Lower leg skin (tissue), 3 donors: ENCODE measurements at regions not wholly inside any gene's neighbourhood (a gene's known extent, or its start where the extent isn't known, plus 50 kb on each side); places are given as distances from the start of the nearest gene placed in this dataset.

Source experiments
- CTCF ChIP-seq, 3 donors: fragments of 450-650 bp; IDR thresholded peaks; one replicate each; pipeline ENCODE4 v1.5.1; 2016; ENCODE audit warnings: antibody characterized with exemption in 3 of 3, mild to moderate bottlenecking in 3 of 3, moderate library complexity in 2 of 3
- POLR2A ChIP-seq, 2 donors: fragments of 450-650 bp; IDR thresholded peaks; one replicate each; pipeline ENCODE4 v1.6.1; 2016 to 2017; ENCODE audit warnings: antibody characterized with exemption in 2 of 2, mild to moderate bottlenecking in 1 of 2, moderate library complexity in 1 of 2

GRCh38 chr22:22748756-22749155 lies 104.3 kb downstream of the GGTLC2 start:
- TF ChIP-seq CTCF (IDR thresholded peaks at IDR 0.05) = no peak
- TF ChIP-seq POLR2A (IDR thresholded peaks at IDR 0.05) = no peak
